SK-N-SH treated with all-trans-retinoic acid at 6 μM for 48 hours (cell line): ENCODE measurements at regions not wholly inside any gene's neighbourhood (a gene's known extent, or its start where the extent isn't known, plus 50 kb on each side); places are given as distances from the start of the nearest gene placed in this dataset.

Experiments used
- ATAC-seq: fragments of 200-7000 bp; cut with Tn5 transposase; 3 replicates; pipeline ENCODE4 v1.9.1; 2020; ENCODE audit warnings: mild to moderate bottlenecking, moderate library complexity
- ARNTL ChIP-seq: fragments of 450-650 bp; formaldehyde crosslinking; IDR thresholded peaks from 2 replicates; pipeline ENCODE4 v1.5.0; 2020; ENCODE audit warnings: low read depth, mild to moderate bottlenecking, moderate library complexity, borderline replicate concordance
- CREB5 ChIP-seq: fragments of 250-450 bp; sonication (Bioruptor Pico); IDR thresholded peaks from 2 replicates; pipeline ENCODE4 v1.5.1; 2020; ENCODE audit warnings: low read depth, mild to moderate bottlenecking, moderate library complexity
- CSDC2 ChIP-seq: fragments of 250-450 bp; sonication (Bioruptor Pico); IDR thresholded peaks from 2 replicates; pipeline ENCODE4 v1.5.0; 2020; ENCODE audit warnings: mild to moderate bottlenecking, moderate library complexity
- CSRNP3 ChIP-seq: fragments of 250-450 bp; sonication (Bioruptor Pico); IDR thresholded peaks from 2 replicates; pipeline ENCODE4 v1.5.1; 2021; ENCODE audit warnings: mild to moderate bottlenecking, moderate library complexity
- ESRRG ChIP-seq: fragments of 250-450 bp; sonication (Bioruptor Pico); IDR thresholded peaks from 2 replicates; pipeline ENCODE4 v1.6.1; 2021; ENCODE audit warnings: mild to moderate bottlenecking
- GLIS3 ChIP-seq: fragments of 250-450 bp; sonication (Bioruptor Pico); IDR thresholded peaks from 2 replicates; pipeline ENCODE4 v1.5.0; 2020; ENCODE audit warnings: mild to moderate bottlenecking, moderate library complexity
- ISL1 ChIP-seq: fragments of 250-450 bp; sonication (Bioruptor Pico); IDR thresholded peaks from 2 replicates; pipeline ENCODE4 v2.1.2; 2022; ENCODE audit warnings: mild to moderate bottlenecking, moderate library complexity
- PATZ1 ChIP-seq: fragments of 250-450 bp; sonication (Bioruptor Pico); IDR thresholded peaks from 2 replicates; pipeline ENCODE4 v1.8.0; 2020; ENCODE audit warnings: mild to moderate bottlenecking, moderate library complexity, borderline replicate concordance
- POU6F1 ChIP-seq: fragments of 250-450 bp; sonication (Bioruptor Pico); IDR thresholded peaks from 2 replicates; pipeline ENCODE4 v1.8.0; 2021; ENCODE audit warnings: low read depth, mild to moderate bottlenecking, moderate library complexity, borderline replicate concordance
- PPARA ChIP-seq: fragments of 250-450 bp; sonication (Bioruptor Pico); IDR thresholded peaks from 2 replicates; pipeline ENCODE4 v1.5.0; 2020; ENCODE audit warnings: mild to moderate bottlenecking, borderline replicate concordance
- RARB ChIP-seq: fragments of 250-450 bp; sonication (Bioruptor Pico); IDR thresholded peaks from 2 replicates; pipeline ENCODE4 v1.8.0; 2021; ENCODE audit warnings: mild to moderate bottlenecking, moderate library complexity
- TCF4 ChIP-seq: fragments of 250-450 bp; sonication (Bioruptor Pico); IDR thresholded peaks from 2 replicates; pipeline ENCODE4 v1.8.0; 2021; ENCODE audit warnings: mild to moderate bottlenecking, moderate library complexity, borderline replicate concordance
- TOX ChIP-seq: fragments of 250-450 bp; sonication (Bioruptor Pico); IDR thresholded peaks from 2 replicates; pipeline ENCODE4 v1.8.0; 2021; ENCODE audit warnings: mild to moderate bottlenecking, moderate library complexity, borderline replicate concordance
- TSHZ2 ChIP-seq: fragments of 250-450 bp; sonication (Bioruptor Pico); IDR thresholded peaks from 2 replicates; pipeline ENCODE4 v1.5.0; 2020; ENCODE audit warnings: mild to moderate bottlenecking, moderate library complexity
- ZC3H10 ChIP-seq: fragments of 250-450 bp; sonication (Bioruptor Pico); IDR thresholded peaks from 2 replicates; pipeline ENCODE4 v1.5.1; 2021; ENCODE audit warnings: mild to moderate bottlenecking, moderate library complexity
- ZFP3 ChIP-seq: fragments of 250-450 bp; sonication (Bioruptor Pico); IDR thresholded peaks from 2 replicates; pipeline ENCODE4 v1.5.0; 2020; ENCODE audit warnings: mild to moderate bottlenecking, moderate library complexity
- ZFP30 ChIP-seq: fragments of 450-650 bp; formaldehyde crosslinking; IDR thresholded peaks from 2 replicates; pipeline ENCODE4 v1.5.0; 2022; ENCODE audit warnings: mild to moderate bottlenecking, moderate library complexity
- ZNF565 ChIP-seq: fragments of 450-650 bp; formaldehyde crosslinking; conservative IDR thresholded peaks from 2 replicates; pipeline ENCODE4 v1.5.0; 2020; ENCODE audit warnings: low read depth, mild to moderate bottlenecking, moderate library complexity
- ZNF8 ChIP-seq: fragments of 450-650 bp; formaldehyde crosslinking; IDR thresholded peaks from 2 replicates; pipeline ENCODE4 v1.5.0; 2020; ENCODE audit warnings: mild to moderate bottlenecking, moderate library complexity

GRCh38 chr4:187149229-187149945, 425.7 kb upstream of the FAT1 start:
- no peak for TF ChIP-seq ARNTL (CRISPR knock-in tag)
- no peak for TF ChIP-seq ZFP3 (CRISPR knock-in tag)
- no peak for TF ChIP-seq TSHZ2 (CRISPR knock-in tag)
- TF ChIP-seq ESRRG (CRISPR knock-in tag): no peak
- TF ChIP-seq ZNF565: no peak
- no peak for TF ChIP-seq GLIS3 (CRISPR knock-in tag)
- ATAC-seq: no peak

GRCh38 chr4:187157380-187157958, 433.8 kb upstream of the FAT1 start:
- ATAC-seq: no peak

GRCh38 chr4:187158003-187158402, 434.3 kb upstream of the FAT1 start:
- no peak for ATAC-seq
- no peak for TF ChIP-seq TOX (CRISPR knock-in tag)
- no peak for TF ChIP-seq GLIS3 (CRISPR knock-in tag)
- no peak for TF ChIP-seq POU6F1 (CRISPR knock-in tag)
- no peak for TF ChIP-seq CSDC2 (CRISPR knock-in tag)
- no peak for TF ChIP-seq CREB5 (CRISPR knock-in tag)
- TF ChIP-seq ZC3H10 (CRISPR knock-in tag): no peak
- TF ChIP-seq ZFP30 (CRISPR knock-in tag): no peak
- no peak for TF ChIP-seq TCF4
- TF ChIP-seq PPARA (CRISPR knock-in tag): no peak
- no peak for TF ChIP-seq ARNTL (CRISPR knock-in tag)
- no peak for TF ChIP-seq ZNF8 (CRISPR knock-in tag)
- no peak for TF ChIP-seq ISL1
- no peak for TF ChIP-seq ESRRG (CRISPR knock-in tag)
- TF ChIP-seq RARB (CRISPR knock-in tag): no peak
- TF ChIP-seq ZFP3 (CRISPR knock-in tag): no peak

More at GRCh38 chr4:187157380-187157958, 433.8 kb upstream of the FAT1 start:
- no peak for TF ChIP-seq PPARA (CRISPR knock-in tag)
- no peak for TF ChIP-seq CSRNP3 (CRISPR knock-in tag)
- TF ChIP-seq GLIS3 (CRISPR knock-in tag): no peak
- no peak for TF ChIP-seq PATZ1 (CRISPR knock-in tag)
- no peak for TF ChIP-seq TCF4
- TF ChIP-seq CREB5 (CRISPR knock-in tag): no peak
- no peak for TF ChIP-seq ARNTL (CRISPR knock-in tag)
- TF ChIP-seq ZFP3 (CRISPR knock-in tag): no peak
